GM11168 (cell line): ENCODE measurements at regions not wholly inside any gene's neighbourhood (a gene's known extent, or its start where the extent isn't known, plus 50 kb on each side); places are given as distances from the start of the nearest gene placed in this dataset.
"Not testable (repeated sequence)": the region's sequence is repeated elsewhere in the genome, so short reads cannot be mapped to it uniquely, and the experiment has no call there.

Source experiments
- in situ Hi-C: fragments of 300-500 bp; cut with MboI; formaldehyde crosslinking; loops from one replicate; pipeline ENCODE4 v1.12.0; 2022; ENCODE audit warnings: low sequenced_read_pairs; ENCODE audit not compliant: unreplicated experiment

DNA sequence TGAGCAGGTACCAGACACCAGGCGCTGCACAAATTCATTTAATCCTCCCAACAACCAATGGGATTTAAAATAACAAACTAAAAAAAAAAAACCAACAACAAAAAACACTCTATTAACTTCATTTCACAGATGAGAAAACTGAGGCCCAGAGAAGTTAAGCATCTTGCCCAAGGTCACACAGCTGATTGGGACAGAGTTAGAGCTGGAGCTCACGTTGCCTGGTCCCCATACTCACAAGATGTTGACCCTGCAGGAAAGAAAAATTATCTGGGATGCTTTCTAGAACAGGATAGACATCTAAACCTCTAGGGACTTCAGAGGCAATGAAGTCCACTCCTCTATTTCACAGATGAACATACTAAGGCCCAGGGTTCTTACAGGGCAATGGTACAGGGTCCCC, 175.3 kb downstream of the PSMG1 start:
- in situ Hi-C loops: no loop called here

DNA sequence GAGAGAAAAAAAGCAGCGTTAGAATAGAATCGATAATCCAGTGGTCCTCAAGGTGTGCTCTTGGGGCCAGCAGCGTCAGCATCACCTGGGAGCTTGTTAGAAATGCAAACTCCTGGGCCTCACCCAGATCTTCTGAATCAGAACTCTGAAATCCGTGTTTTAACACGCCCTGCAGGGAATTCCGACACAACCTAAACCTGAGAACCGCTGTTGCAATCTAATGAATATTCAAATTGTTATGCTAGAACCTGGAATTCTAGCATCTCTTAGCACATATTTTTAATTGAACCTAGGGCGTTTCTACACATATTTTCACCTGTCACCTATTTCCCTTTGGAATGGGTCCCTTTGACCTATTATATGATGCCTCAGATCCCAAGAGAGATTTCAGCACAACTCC, 175.7 kb downstream of the PSMG1 start:
- in situ Hi-C loops: no loop called here

DNA sequence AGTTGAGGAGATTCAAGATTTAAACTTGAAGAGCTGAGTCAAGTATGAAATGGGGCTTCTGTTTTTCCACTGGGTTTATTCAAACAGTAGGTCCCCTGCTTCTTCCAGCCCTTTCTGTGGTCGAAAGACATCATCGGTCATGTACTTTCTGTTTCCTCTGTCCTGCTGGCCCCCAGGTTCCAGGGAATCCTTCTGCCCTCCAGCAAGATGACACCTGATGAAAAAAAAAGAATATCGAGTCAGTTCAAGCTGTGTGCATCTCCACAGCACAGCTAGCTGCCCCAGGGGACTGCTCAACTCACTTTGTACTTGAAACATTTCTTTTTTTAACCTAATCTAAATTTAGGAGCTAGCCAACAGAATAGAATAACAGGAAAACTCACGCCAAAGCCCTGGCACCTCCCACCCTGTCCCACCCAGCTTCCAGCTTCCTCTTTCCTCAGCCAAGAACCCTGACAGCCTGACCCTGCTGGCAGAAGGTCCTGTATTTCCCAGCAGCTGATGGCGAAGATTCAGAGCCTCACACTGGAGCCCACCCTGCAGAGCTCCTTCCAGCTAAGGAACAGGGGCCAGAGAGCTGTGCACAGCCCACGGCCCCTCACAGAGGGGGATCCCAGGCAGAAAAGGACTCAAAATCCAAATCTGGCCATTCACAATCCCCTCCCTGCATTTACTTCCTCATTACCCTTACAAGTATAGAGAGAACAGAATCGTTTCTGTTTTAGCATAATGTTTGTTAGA, 176.5 kb downstream of the PSMG1 start:
- in situ Hi-C loops: no loop called here

- in situ Hi-C loops: no loop called here
These were observed 177.8 kb downstream of the PSMG1 start for GRCh38 chr21:39005502-39005787.

DNA sequence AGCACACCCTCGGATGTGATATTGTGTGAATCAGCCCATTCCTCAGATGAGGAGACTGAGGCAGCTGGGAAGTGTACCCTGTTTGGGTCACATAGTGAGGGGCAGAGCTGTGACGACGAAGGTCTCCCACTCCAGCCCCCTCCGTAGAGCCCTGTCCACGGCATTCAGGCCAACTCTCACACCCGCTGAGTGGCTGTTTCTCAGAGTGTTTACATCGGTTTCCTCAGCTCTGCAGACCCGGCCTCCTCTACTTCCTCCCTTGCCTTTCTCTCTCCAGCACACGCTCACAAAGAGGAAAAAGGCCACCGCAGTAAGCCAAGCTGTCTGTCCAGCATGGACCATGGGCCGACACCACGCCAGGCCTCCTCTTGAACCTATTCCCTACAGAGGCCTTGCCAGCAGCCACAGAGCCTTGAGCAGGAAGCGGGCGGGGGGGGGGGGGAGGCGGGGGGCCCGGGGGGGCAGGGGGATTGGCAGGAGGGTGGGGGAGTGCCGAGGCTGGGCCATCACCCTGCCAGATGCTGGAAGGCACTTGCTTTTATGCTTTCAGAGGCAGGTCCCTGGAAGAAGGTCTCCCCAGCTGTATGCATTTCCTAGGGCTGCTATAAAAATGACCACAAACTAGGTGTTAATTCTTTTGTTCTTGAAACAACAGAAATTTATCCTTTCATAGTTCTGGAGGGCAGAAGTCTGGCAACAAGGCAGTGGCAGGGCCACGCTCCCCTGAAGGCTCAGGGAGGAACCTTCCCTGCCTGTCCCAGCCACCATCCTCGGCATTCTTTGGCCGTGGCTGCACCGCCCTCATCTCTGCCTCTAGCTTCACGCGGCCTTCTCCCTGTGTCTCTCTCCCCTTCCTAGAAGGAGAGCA, 178.4 kb downstream of the PSMG1 start:
- in situ Hi-C loops: no loop called here

DNA sequence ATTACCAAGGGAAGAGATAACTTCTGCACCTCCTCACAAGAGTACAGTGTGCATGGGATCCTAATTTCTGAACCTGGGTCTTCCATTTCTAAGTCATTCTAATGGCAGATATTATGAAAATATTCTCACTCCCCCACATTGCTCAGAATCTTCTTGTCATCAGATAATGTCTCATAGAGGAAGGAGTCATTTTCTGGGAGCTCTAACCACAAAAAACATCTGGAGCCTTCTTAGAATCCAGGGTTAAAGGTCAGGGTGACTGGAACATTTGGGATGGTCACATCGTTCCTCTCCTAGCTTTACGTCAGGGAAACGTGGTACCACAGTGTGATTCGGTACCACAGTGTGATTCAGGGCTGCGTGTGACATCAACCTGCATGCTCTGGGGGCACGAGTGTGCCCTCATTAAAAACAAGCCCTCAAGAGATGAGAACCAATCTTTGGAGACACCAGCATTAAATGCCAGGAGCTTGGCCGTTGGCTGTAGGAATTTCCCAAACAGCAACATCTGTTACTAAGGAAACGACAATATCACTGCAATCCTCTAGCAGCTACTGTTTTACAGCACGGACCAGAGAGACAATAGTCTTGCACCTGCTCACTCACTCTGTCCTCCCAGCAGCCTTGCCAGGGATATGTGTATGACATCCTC, 179.1 kb downstream of the PSMG1 start:
- in situ Hi-C loops: no loop called here

DNA sequence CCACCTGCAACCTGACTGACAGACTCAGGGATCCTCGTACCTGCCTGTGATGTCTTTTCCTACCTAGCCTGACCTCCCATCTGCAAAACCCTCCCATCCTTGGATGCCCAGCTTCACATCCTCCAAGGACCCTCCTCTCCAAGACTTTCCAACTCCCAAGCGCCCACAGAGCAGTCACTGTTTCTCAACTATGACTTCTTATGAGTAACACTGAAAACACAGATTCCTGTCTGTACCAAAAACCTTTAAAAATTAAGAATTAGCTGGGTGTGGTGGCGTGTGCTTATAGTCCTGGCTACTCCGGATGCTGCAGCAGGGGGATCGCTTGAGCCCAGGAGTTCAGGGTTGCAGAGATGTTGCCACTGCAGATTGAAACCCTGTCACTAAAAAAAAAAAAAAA, 181.9 kb downstream of the PSMG1 start:
- in situ Hi-C loops: no loop called here

DNA sequence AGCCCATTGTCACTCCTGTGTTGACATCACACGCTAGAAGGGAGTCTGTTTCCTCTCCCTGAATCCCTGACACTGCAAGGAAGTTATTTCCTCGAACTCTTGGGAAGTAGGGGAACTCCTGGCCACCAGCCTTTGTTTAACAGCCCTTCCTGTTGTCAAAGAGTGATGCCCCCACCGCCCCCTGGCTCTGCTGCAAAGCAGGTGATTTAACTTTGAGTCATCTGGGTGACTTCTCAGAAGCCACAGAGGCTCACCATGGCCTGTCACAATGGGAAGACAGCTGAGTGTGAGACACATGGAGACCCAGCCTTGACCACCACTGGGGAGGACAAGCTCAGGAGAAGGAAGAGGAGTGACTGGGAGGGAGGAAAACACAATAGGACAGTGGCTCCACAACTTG, 182.8 kb downstream of the PSMG1 start:
- in situ Hi-C loops: no loop called here

- in situ Hi-C loops: no loop called here
These were observed 184.1 kb downstream of the PSMG1 start for GRCh38 chr21:38999161-38999560.

- in situ Hi-C loops: not testable (repeated sequence)
These were observed 185.0 kb downstream of the PSMG1 start for GRCh38 chr21:38998281-38998680.

- in situ Hi-C loops: not testable (repeated sequence)
These were observed 185.4 kb downstream of the PSMG1 start for GRCh38 chr21:38997843-38998175.

DNA sequence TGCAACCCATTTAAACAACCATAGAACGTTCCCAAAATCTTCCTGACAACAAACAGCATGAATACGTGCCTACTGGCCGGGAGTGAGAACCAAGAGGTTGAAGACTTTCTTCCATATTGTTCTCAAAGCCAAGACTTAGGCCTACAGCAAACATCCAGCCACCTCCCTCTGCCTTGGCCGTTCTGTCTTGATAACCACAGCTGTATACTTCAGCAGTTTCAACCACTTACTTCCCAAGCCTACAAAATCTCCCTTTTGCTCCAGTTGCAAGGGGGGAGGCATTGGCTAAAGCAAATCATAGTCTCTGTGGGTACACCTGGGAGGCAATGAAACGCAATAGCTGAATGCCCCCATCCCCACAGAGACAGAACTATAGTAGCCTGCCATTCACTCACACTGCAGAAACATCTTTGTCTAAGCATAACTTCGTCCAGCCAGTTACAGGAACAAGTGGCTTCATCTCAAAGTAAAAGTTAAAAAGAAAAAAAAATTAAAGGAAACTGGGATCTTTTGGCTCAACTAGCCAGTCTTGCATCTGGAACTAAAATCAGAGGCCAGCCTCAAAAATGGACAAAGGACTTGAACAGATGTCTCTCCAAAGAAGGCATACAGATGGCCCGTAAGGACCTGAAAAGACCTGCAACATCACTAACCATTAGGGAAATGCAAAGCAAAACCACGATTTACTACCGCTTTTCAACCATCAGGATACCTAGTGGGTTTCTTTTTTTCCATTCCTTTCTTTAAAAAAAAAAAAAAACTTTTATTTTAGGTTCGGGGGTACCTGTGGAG, 186.0 kb downstream of the PSMG1 start:
- in situ Hi-C loops: no loop called here

DNA sequence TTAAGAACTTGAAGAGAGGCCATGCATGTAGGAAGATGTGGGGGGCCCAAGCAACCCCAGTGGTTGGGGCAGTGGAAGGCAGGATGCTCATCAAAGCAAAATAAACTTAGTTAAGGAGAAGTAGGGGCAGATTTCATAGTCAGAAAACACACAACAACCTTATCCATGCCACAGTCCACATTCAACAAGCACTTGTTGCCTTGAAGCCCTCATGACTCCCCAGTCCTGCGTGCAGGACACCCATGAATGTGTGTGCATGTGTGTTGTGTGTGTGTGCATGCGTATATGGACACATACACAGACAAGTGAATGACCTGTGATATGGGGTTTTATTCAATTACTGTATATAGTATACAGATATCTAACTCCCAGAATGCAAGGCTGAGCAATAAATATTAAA, 186.9 kb downstream of the PSMG1 start:
- in situ Hi-C loops: no loop called here

DNA sequence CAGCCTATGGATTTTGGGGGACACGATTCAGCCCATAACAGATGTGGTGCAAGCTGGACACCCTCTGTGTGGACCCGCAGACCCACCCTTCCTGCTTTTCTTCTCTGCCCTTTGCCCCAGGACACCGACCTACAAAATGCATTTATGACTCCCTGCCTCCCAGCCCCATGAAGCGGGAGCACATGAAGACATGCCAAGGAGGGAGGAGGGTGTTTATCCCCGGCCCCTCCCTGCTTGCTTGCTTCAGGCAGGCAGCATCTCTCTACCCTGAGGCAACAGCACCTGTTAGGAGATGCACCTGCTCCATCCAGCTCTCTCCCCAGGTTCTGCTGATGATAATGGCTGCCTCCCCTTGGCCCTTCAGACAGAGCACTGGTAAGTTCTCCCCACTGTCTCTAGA, 187.5 kb downstream of the PSMG1 start:
- in situ Hi-C loops: no loop called here

DNA sequence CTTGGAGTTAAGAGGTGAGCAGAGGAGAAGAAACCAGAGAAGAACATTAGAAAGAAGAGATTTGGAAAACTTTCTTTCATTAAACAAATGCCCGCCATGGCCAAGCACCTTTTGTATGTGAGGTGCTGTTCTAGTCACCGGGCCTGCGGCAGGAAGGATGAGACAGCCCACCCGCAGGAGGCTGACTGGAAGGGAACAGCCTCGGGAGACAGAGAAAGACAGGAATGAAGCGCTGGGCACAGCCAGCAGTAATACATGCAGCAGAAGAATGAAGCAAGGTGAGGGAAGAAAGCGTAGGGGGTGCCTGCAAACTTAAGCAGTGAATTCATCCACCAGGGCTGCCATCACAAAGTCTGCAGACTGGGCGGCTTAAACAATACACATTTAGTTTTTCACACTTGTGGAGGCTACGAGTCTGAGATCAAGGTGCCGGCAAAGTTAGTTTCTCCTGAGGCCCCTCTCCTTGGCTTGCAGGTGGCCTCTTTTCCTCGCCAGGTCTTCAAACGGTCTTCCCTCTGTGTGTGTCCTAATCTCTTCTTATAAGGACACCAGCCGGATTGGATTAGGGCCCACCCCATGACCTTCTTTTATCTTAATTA, 188.1 kb downstream of the PSMG1 start:
- in situ Hi-C loops: no loop called here

- in situ Hi-C loops: no loop called here
These were observed 188.3 kb downstream of the ETS2 start for GRCh38 chr21:38994042-38994441.

- in situ Hi-C loops: no loop called here
These were observed 187.8 kb downstream of the ETS2 start for GRCh38 chr21:38993561-38993960.

GRCh38 chr21:38992737-38993136, 187.0 kb downstream of the ETS2 start:
- in situ Hi-C loops: no loop called here

DNA sequence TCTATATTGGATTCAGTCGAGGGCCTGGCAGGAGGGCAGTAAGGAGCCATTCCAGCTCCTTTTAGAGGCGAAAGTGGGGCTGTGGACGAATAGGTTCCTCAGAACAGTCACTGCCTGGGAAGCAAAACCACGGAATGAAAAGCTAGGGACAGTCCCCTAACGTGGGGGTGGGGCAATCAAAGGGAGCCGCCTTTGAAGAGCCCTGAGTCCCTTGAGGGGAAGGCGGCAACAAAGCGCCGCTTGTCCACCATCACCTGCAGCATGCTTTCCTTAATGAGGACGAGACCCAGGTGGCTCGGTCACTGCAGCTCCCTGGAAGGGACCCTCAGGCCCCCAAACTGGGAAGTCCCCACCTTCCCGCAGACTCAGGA, 184.7 kb downstream of the ETS2 start:
- in situ Hi-C loops: no loop called here

DNA sequence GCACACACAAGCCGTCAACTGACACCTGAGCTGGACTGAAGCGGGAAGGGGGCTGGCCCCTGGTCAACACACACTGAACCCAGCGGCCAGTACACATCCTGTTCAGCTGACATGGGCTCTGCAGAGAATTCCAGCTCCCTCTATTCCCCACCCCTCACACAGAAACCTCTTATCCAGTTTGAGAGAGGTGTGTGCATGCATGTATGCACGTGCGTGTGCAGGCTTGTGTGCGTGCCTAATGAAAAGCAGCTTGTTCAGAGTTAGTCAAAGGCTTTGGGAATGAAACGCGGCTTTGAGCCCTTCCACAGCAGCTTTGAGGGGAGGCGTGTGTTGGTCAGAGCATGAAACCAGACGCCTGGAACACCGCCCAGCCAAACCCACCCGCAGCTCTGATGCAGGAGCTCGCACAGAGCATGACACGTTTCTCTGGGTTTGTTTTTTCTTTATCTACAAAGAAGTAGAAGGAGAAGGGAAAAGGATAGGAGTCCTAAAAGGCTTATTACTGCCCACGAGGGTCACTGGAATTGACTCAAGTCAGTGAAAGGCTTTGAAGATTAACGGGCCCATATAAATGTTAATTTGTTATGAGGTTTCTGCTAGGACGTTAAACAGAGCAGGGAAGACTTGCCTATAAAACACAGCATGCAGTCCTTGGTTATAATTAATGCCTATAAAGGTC, 184.2 kb downstream of the ETS2 start:
- in situ Hi-C loops: no loop called here
